T-helper 2 cell (primary cell): ENCODE measurements at regions not wholly inside any gene's neighbourhood (a gene's known extent, or its start where the extent isn't known, plus 50 kb on each side); places are given as distances from the start of the nearest gene placed in this dataset.

Experiments
- DNase-seq, 5 experiments: peaks; one replicate each; pipeline versions ENCODE4 v3.0.0 to v3.0.0-alpha.2; 2012 to 2022

- DNase-seq, result no peak
Measured at GRCh38 chr16:62102588-62102987, 66.3 kb upstream of the CDH8 start.

- no peak for DNase-seq
Measured at GRCh38 chr16:62100651-62101050, 64.4 kb upstream of the CDH8 start.

- DNase-seq, result no peak
Measured at GRCh38 chr16:62089715-62090114, 53.5 kb upstream of the CDH8 start.

- no peak for DNase-seq
Measured at GRCh38 chr16:62088731-62089410, 52.6 kb upstream of the CDH8 start.
